ENCODE measurements at regions not wholly inside any gene's neighbourhood (a gene's known extent, or its start where the extent isn't known, plus 50 kb on each side); places are given as distances from the start of the nearest gene placed in this dataset.

DNA sequence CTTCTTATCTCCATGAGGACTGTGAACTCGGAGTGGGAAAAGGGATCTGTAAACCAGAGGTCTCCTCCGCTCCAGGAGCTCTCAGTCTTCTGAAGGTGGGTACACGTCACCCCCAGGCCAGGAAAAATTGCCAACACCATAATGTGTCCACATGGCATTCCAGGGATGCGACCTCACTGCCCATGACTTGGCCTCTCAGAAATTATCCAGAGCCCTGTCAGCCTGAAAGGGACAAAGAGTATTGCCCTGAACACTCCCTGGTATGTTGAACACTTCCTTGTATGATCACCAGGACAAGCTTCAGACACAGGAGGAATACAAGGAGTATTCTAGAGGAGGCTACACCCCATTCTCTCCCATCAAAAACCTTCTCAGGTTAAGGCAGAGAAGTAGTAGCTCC lies 81.0 kb upstream of the SLC7A1 start:
- Histone ChIP-seq H3K9me3 (ENCODE audit: control insufficient read depth in 5 of 5, low read length in 5 of 5) (no peaks in the 10 kb centered on the region), H3K36me3 (ENCODE audit: control insufficient read depth in 5 of 5, insufficient read depth in 5 of 5, low read length in 5 of 5) (no peaks in the 10 kb centered on the region), H3K9ac (ENCODE audit: low read length in 5 of 5) (no peak overlapping the region), H3K4me3 (ENCODE audit: low read depth in 1 of 5, low read length in 5 of 5) (no peak overlapping the region), H3K27ac (ENCODE audit: low read depth, low read length) (no peak overlapping the region), H3K4me1 (ENCODE audit: control insufficient read depth in 5 of 5, insufficient read depth in 5 of 5, low read length in 5 of 5) (peaks cover 0 to 6% (median under 1%) of the 10 kb centered on the region in 5 donors), H3K27me3 (ENCODE audit: control insufficient read depth in 5 of 5, insufficient read depth in 4 of 5, low read length in 5 of 5) (peaks cover 0 to 5% (median 3%) of the 10 kb centered on the region in 5 donors)

DNA sequence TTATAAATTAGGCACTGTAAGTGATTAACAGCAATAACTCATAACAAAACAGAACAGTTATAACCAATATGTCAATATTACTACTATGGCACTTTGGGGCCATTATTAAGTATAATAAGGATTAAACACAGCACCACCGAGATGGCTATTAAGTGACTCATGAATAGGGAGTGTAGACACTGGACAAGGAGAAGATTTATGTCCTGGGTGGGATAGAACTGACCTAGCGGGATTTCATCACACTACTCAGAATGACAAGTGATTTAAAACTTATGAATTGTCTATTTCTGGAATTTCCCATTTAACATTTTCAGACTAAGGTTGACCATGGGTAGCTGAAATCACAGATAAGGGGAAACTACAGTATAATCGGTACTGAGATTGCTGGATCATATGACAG lies 79.0 kb upstream of the SLC7A1 start:
- Histone ChIP-seq H3K9ac (ENCODE audit: low read length in 5 of 5) (no peak overlapping the region), H3K9me3 (ENCODE audit: control insufficient read depth in 5 of 5, low read length in 5 of 5) (no peaks in the 10 kb centered on the region), H3K27me3 (ENCODE audit: control insufficient read depth in 5 of 5, insufficient read depth in 4 of 5, low read length in 5 of 5) (peaks cover 0 to 5% (median under 1%) of the 10 kb centered on the region in 5 donors), H3K4me3 (ENCODE audit: low read depth in 1 of 5, low read length in 5 of 5) (no peak overlapping the region), H3K4me1 (ENCODE audit: control insufficient read depth in 5 of 5, insufficient read depth in 5 of 5, low read length in 5 of 5) (peaks cover 0 to 5% (median 0%) of the 10 kb centered on the region in 5 donors), H3K36me3 (ENCODE audit: control insufficient read depth in 5 of 5, insufficient read depth in 5 of 5, low read length in 5 of 5) (no peaks in the 10 kb centered on the region), H3K27ac (ENCODE audit: low read depth, low read length) (no peak overlapping the region)

DNA sequence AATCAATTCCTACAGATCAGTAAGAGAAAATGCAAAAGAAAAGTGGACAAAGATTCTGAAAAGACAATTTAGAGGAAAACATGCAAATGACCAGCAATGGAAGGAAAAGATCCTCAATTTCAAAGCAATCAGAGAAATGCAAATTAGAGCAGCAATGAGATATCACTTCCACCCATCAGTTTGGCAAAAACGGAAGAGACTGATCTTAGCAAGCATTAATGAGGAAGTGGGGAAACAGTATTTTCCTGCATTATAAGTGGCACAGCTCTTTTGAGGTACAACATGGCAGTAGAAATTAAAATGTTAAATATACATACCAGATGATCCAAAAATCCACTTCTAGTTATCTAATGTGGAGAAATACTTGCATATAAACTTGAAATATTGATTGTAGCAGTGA lies 69.1 kb upstream of the SLC7A1 start:
- no peak overlapping the region for H3K4me3 ChIP-seq (ENCODE audit: low read depth in 1 of 5, low read length in 5 of 5)
- no peak overlapping the region for H3K9ac ChIP-seq (ENCODE audit: low read length in 5 of 5)
- H3K27ac ChIP-seq (ENCODE audit: low read depth, low read length): no peak overlapping the region
- H3K36me3 ChIP-seq (ENCODE audit: control insufficient read depth in 5 of 5, insufficient read depth in 5 of 5, low read length in 5 of 5): no peaks in the 10 kb centered on the region
- no peaks in the 10 kb centered on the region for H3K4me1 ChIP-seq (ENCODE audit: control insufficient read depth in 5 of 5, insufficient read depth in 5 of 5, low read length in 5 of 5)
- H3K27me3 ChIP-seq (ENCODE audit: control insufficient read depth in 5 of 5, insufficient read depth in 4 of 5, low read length in 5 of 5): peaks cover 0 to 2% (median 0%) of the 10 kb centered on the region in 5 donors
- peaks cover 0 to 9% (median 0%) of the 10 kb centered on the region in 5 donors for H3K9me3 ChIP-seq (ENCODE audit: control insufficient read depth in 5 of 5, low read length in 5 of 5)

DNA sequence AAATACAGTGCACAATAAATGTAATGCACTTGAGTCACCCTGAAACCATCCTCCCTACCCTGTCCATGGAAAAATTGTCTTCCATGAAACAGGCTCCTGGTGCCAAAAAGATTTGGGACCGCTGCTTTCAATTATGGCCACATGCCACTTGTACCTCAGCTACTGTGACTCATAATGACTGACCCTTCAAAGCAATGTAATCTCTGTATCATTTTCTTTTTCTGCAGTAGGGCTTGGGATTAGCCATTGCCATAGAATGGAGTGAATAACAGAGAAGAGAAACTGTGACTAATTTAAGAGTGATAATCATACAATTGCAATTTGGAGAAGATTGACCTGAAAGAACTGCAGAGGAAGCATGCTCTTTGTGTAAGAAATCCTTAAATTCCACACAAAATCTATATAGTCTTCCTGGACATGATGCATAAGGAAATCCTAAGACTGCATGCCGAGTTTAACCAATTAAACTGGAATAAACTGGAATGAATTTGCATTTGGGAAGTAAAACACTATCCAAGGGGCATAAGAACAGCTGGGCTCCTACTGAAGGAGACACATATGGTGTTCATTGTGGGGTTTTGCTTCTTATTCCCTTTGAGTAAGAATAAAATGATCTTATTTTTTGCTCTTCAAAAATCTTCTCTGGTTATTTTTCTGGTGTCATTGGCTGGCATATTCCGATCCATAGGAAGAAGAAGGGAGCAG lies 59.5 kb upstream of the SLC7A1 start:
- H3K4me3 ChIP-seq (ENCODE audit: low read depth in 1 of 5, low read length in 5 of 5): no peak overlapping the region
- H3K9me3 ChIP-seq (ENCODE audit: control insufficient read depth in 5 of 5, low read length in 5 of 5): peaks cover 0 to 4% (median 0%) of the 10 kb centered on the region in 5 donors
- no peaks in the 10 kb centered on the region for H3K4me1 ChIP-seq (ENCODE audit: control insufficient read depth in 5 of 5, insufficient read depth in 5 of 5, low read length in 5 of 5)
- no peak overlapping the region for H3K9ac ChIP-seq (ENCODE audit: low read length in 5 of 5)
- H3K36me3 ChIP-seq (ENCODE audit: control insufficient read depth in 5 of 5, insufficient read depth in 5 of 5, low read length in 5 of 5): no peaks in the 10 kb centered on the region
- H3K27me3 ChIP-seq (ENCODE audit: control insufficient read depth in 5 of 5, insufficient read depth in 4 of 5, low read length in 5 of 5): no peaks in the 10 kb centered on the region
- H3K27ac ChIP-seq (ENCODE audit: low read depth, low read length): no peak overlapping the region

DNA sequence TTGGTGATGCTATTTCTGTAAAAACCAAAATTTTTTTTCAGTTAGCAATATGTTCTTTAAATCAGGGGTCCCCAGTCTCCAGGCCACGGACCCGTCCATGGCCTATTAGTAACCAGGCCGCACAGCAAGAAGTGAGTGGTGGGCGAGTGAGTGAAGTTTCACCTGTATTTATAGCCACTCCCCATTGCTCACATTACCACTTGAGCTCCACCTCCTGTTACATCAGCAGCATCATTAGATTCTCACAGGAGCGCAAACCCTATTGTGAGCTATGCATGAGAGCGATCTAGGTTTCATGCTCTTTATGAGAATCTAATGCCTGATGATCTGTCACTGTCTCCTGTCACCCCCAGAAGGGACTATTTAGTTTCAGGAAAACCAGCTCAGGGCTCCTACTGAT lies 58.9 kb upstream of the SLC7A1 start:
- H3K27ac ChIP-seq (ENCODE audit: low read depth, low read length): no peak overlapping the region
- no peaks in the 10 kb centered on the region for H3K36me3 ChIP-seq (ENCODE audit: control insufficient read depth in 5 of 5, insufficient read depth in 5 of 5, low read length in 5 of 5)
- H3K9me3 ChIP-seq (ENCODE audit: control insufficient read depth in 5 of 5, low read length in 5 of 5): no peaks in the 10 kb centered on the region
- H3K4me1 ChIP-seq (ENCODE audit: control insufficient read depth in 5 of 5, insufficient read depth in 5 of 5, low read length in 5 of 5): no peaks in the 10 kb centered on the region
- H3K4me3 ChIP-seq (ENCODE audit: low read depth in 1 of 5, low read length in 5 of 5): no peak overlapping the region
- no peak overlapping the region for H3K9ac ChIP-seq (ENCODE audit: low read length in 5 of 5)
- no peaks in the 10 kb centered on the region for H3K27me3 ChIP-seq (ENCODE audit: control insufficient read depth in 5 of 5, insufficient read depth in 4 of 5, low read length in 5 of 5)

DNA sequence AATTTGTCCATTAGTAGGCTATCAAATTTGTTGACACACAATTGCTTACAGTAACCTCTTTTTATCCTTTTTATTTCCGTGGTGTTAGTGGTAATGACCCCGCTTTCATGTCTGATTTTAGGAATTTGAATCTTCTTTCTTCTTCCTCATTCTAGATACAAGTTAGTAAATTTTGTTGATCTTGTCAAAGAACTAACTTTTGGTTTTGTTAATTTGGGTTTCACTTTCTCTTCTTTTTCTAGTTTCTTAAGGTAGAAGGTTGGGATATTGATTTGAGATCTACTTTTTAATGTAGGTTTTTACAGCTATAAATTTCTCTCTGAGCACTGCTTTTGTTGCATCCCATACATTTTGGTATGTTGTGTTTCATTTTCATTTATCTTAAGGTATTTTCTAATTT lies 53.3 kb upstream of the SLC7A1 start:
- Histone ChIP-seq H3K27ac (ENCODE audit: low read depth, low read length) (no peak overlapping the region), H3K9ac (ENCODE audit: low read length in 5 of 5) (no peak overlapping the region), H3K4me1 (ENCODE audit: control insufficient read depth in 5 of 5, insufficient read depth in 5 of 5, low read length in 5 of 5) (no peaks in the 10 kb centered on the region), H3K36me3 (ENCODE audit: control insufficient read depth in 5 of 5, insufficient read depth in 5 of 5, low read length in 5 of 5) (no peaks in the 10 kb centered on the region), H3K9me3 (ENCODE audit: control insufficient read depth in 5 of 5, low read length in 5 of 5) (no peaks in the 10 kb centered on the region), H3K27me3 (ENCODE audit: control insufficient read depth in 5 of 5, insufficient read depth in 4 of 5, low read length in 5 of 5) (no peaks in the 10 kb centered on the region), H3K4me3 (ENCODE audit: low read depth in 1 of 5, low read length in 5 of 5) (no peak overlapping the region)

Data from subcutaneous abdominal adipose tissue (tissue), 5 donors.